ENCODE measurements at regions not wholly inside any gene's neighbourhood (a gene's known extent, or its start where the extent isn't known, plus 50 kb on each side); places are given as distances from the start of the nearest gene placed in this dataset.
"Not testable (repeated sequence)": the region's sequence is repeated elsewhere in the genome, so short reads cannot be mapped to it uniquely, and the experiment has no call there.

DNA sequence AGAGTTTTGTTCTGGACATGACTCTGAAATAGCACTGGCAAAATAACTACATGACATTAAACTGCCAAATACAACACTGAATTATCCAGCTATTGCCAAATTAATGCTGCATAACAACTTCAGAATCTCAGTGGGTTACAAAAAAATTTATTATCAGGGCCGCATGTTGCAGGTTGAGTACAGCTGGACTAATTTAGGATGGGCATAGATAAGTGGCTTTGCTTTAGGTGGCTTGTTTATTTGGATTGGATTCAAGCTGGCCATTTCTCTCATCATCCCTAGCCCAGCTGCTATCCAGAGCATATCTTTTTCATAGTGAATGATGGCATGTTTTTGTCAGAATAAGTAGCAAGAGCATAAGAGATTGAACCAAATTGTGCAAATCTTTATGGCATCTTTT lies 1277.1 kb downstream of the REEP3 start:
- Histone ChIP-seq H3K4me3 (ENCODE audit: low read depth, low read length) (no peak overlapping the region), H3K4me1 (ENCODE audit: control insufficient read depth, insufficient read depth, low read length) (no peaks in the 10 kb centered on the region), H3K36me3 (ENCODE audit: control insufficient read depth in 2 of 2, insufficient read depth in 1 of 2, low read length in 2 of 2) (no peaks in the 10 kb centered on the region), H3K9me3 (ENCODE audit: control insufficient read depth, insufficient read depth, low read depth, low read length) (no peaks in the 10 kb centered on the region), H3K27ac (ENCODE audit: extremely low read depth, low read depth, low read length) (no peak overlapping the region)
- no peak for TF ChIP-seq ZNF670 (tag by site-specific recombination; IDR thresholded peaks at IDR 0.05; ENCODE audit: low read depth)
- no peak for TF ChIP-seq ZFHX2 (tag by site-specific recombination; conservative IDR thresholded peaks at IDR 0.05)
- no peak for TF ChIP-seq ZNF138 (tag by site-specific recombination; IDR thresholded peaks at IDR 0.05; ENCODE audit: borderline replicate concordance)
- TF ChIP-seq ZNF404 (tag by site-specific recombination; IDR thresholded peaks at IDR 0.05) = no peak
- TF ChIP-seq ZNF121 (tag by site-specific recombination; IDR thresholded peaks at IDR 0.05) = no peak
- TF ChIP-seq MYNN (tag by site-specific recombination; IDR thresholded peaks at IDR 0.05; ENCODE audit: borderline replicate concordance) = no peak
- no peak for TF ChIP-seq ZNF214 (tag by site-specific recombination; IDR thresholded peaks at IDR 0.05; ENCODE audit: borderline replicate concordance)
- no peak for TF ChIP-seq ZNF501 (tag by site-specific recombination; IDR thresholded peaks at IDR 0.05)
- TF ChIP-seq ZBTB8A (tag by site-specific recombination; IDR thresholded peaks at IDR 0.05) = no peak
- no peak for TF ChIP-seq ZNF132 (tag by site-specific recombination; IDR thresholded peaks at IDR 0.05; ENCODE audit: borderline replicate concordance)
- no peak for TF ChIP-seq OVOL3 (tag by site-specific recombination; IDR thresholded peaks at IDR 0.05)
- no peak for TF ChIP-seq RBAK (tag by site-specific recombination; IDR thresholded peaks at IDR 0.05)
- no peak for TF ChIP-seq ZNF621 (tag by site-specific recombination; IDR thresholded peaks at IDR 0.05)
- no peak for TF ChIP-seq SP2 (tag by site-specific recombination; IDR thresholded peaks at IDR 0.05)
- POLR2A ChIA-PET = no interaction called here
- CTCF ChIA-PET = no interaction called here

DNA sequence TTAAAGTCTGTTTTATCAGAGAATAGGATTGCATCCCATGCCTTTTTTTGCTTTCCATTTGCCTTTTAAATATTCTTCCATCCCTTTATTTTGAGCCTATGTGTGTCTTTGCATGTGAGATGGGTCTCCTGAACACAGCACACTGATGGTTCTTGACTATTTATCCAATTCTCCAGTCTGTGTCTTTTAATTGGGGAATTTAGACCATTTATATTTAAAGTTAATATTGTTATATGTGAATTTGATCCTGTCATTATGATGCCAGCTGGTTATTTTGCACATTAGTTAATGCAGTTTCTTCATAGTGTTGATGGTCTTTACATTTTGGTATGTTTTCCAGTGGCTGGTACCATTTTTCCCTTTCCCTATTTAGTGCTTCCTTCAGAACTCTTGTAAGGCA lies 1287.0 kb downstream of the REEP3 start:
- H3K4me3 ChIP-seq (ENCODE audit: low read depth, low read length); H3K4me1 ChIP-seq (ENCODE audit: control insufficient read depth, insufficient read depth, low read length); H3K36me3 ChIP-seq (ENCODE audit: control insufficient read depth in 2 of 2, insufficient read depth in 1 of 2, low read length in 2 of 2); CTCF ChIA-PET; H3K27ac ChIP-seq (ENCODE audit: extremely low read depth, low read depth, low read length); H3K9me3 ChIP-seq (ENCODE audit: control insufficient read depth, insufficient read depth, low read depth, low read length); POLR2A ChIA-PET: not testable (repeated sequence)

DNA sequence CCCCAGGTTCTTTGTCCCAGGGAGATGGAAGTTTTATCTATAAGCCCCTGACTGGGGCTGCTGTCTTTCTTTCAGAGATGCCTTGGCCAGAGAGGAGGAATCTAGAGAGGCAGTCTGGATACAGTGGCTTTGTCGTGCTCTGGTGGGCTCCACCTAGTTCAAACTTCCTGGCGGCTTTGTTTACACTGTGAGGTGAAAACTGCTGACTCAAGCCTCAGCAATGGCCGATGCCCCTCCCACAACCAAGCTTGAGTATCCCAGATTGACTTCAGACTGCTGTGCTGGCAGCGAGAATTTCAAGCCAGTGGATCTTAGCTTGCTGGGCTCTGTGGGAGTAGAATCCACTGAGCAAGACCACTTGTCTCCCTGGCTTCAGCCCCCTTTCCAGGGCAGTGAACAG lies 1288.8 kb downstream of the REEP3 start:
- H3K4me3 ChIP-seq (ENCODE audit: low read depth, low read length); POLR2A ChIA-PET; H3K27ac ChIP-seq (ENCODE audit: extremely low read depth, low read depth, low read length); H3K4me1 ChIP-seq (ENCODE audit: control insufficient read depth, insufficient read depth, low read length); H3K9me3 ChIP-seq (ENCODE audit: control insufficient read depth, insufficient read depth, low read depth, low read length); H3K36me3 ChIP-seq (ENCODE audit: control insufficient read depth in 2 of 2, insufficient read depth in 1 of 2, low read length in 2 of 2): not testable (repeated sequence)
- CTCF ChIA-PET = interaction anchor here (0.6 kb wide), 1 partner anchor 963 kb away, joined by 3 read pairs; no protein-coding TSS in a partner anchor

DNA sequence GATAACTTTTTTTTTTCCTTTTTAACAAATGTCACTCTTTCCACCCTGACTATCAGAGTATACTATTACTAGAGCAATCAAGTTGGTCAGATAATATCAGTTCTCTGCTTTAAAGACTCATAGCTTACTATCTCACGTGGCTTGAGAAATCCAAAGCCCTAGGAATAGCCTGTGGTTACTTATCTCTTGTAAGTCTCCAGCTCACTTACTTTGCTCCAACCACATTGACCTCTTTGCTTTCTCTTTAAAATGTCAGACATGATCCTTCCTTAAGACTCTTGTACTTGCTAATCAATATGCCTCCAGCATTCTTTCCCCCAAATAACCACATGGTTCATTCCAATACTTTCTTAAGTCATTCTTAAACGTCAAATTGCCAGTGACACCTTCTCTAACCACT lies 1292.2 kb downstream of the REEP3 start:
- CTCF ChIA-PET = no interaction called here
- no peaks in the 10 kb centered on the region for H3K9me3 ChIP-seq (ENCODE audit: control insufficient read depth, insufficient read depth, low read depth, low read length)
- POLR2A ChIA-PET = no interaction called here
- no peak overlapping the region for H3K4me3 ChIP-seq (ENCODE audit: low read depth, low read length)
- no peak overlapping the region for H3K27ac ChIP-seq (ENCODE audit: extremely low read depth, low read depth, low read length)
- H3K4me1 ChIP-seq (ENCODE audit: control insufficient read depth, insufficient read depth, low read length) = no peaks in the 10 kb centered on the region
- no peaks in the 10 kb centered on the region for H3K36me3 ChIP-seq (ENCODE audit: control insufficient read depth in 2 of 2, insufficient read depth in 1 of 2, low read length in 2 of 2)
- no peak for TF ChIP-seq ZNF521 (tag by site-specific recombination; IDR thresholded peaks at IDR 0.05)
- TF ChIP-seq, protein P1, sequence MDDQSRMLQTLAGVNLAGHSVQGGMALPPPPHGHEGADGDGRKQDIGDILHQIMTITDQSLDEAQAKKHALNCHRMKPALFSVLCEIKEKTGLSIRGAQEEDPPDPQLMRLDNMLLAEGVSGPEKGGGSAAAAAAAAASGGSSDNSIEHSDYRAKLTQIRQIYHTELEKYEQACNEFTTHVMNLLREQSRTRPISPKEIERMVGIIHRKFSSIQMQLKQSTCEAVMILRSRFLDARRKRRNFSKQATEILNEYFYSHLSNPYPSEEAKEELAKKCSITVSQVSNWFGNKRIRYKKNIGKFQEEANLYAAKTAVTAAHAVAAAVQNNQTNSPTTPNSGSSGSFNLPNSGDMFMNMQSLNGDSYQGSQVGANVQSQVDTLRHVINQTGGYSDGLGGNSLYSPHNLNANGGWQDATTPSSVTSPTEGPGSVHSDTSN (CRISPR knock-in tag; IDR thresholded peaks at IDR 0.05) = no peak
- no peak for TF ChIP-seq ZNF366 (tag by site-specific recombination; conservative IDR thresholded peaks at IDR 0.05)
- no peak for TF ChIP-seq ZNF777 (tag by site-specific recombination; IDR thresholded peaks at IDR 0.05; ENCODE audit: borderline replicate concordance)
- no peak for TF ChIP-seq TRIM28 (IDR thresholded peaks at IDR 0.05; ENCODE audit: borderline replicate concordance, low read length)
- TF ChIP-seq ZNF76 (tag by site-specific recombination; IDR thresholded peaks at IDR 0.05; ENCODE audit: borderline replicate concordance, low read depth) = no peak
- no peak for TF ChIP-seq ZNF169 (tag by site-specific recombination; IDR thresholded peaks at IDR 0.05)
- TF ChIP-seq, protein P2, sequence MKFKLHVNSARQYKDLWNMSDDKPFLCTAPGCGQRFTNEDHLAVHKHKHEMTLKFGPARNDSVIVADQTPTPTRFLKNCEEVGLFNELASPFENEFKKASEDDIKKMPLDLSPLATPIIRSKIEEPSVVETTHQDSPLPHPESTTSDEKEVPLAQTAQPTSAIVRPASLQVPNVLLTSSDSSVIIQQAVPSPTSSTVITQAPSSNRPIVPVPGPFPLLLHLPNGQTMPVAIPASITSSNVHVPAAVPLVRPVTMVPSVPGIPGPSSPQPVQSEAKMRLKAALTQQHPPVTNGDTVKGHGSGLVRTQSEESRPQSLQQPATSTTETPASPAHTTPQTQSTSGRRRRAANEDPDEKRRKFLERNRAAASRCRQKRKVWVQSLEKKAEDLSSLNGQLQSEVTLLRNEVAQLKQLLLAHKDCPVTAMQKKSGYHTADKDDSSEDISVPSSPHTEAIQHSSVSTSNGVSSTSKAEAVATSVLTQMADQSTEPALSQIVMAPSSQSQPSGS (tag by site-specific recombination; IDR thresholded peaks at IDR 0.05; ENCODE audit: low read depth) = no peak
- TF ChIP-seq, protein P3, sequence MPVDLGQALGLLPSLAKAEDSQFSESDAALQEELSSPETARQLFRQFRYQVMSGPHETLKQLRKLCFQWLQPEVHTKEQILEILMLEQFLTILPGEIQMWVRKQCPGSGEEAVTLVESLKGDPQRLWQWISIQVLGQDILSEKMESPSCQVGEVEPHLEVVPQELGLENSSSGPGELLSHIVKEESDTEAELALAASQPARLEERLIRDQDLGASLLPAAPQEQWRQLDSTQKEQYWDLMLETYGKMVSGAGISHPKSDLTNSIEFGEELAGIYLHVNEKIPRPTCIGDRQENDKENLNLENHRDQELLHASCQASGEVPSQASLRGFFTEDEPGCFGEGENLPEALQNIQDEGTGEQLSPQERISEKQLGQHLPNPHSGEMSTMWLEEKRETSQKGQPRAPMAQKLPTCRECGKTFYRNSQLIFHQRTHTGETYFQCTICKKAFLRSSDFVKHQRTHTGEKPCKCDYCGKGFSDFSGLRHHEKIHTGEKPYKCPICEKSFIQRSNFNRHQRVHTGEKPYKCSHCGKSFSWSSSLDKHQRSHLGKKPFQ (tag by site-specific recombination; IDR thresholded peaks at IDR 0.05) = no peak
- TF ChIP-seq, protein P4, sequence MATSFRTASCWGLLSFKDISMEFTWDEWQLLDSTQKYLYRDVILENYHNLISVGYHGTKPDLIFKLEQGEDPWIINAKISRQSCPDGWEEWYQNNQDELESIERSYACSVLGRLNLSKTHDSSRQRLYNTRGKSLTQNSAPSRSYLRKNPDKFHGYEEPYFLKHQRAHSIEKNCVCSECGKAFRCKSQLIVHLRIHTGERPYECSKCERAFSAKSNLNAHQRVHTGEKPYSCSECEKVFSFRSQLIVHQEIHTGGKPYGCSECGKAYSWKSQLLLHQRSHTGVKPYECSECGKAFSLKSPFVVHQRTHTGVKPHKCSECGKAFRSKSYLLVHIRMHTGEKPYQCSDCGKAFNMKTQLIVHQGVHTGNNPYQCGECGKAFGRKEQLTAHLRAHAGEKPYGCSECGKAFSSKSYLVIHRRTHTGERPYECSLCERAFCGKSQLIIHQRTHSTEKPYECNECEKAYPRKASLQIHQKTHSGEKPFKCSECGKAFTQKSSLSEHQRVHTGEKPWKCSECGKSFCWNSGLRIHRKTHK (tag by site-specific recombination; IDR thresholded peaks at IDR 0.05) = no peak
